ENCODE measurements at regions not wholly inside any gene's neighbourhood (a gene's known extent, or its start where the extent isn't known, plus 50 kb on each side); places are given as distances from the start of the nearest gene placed in this dataset.

DNA sequence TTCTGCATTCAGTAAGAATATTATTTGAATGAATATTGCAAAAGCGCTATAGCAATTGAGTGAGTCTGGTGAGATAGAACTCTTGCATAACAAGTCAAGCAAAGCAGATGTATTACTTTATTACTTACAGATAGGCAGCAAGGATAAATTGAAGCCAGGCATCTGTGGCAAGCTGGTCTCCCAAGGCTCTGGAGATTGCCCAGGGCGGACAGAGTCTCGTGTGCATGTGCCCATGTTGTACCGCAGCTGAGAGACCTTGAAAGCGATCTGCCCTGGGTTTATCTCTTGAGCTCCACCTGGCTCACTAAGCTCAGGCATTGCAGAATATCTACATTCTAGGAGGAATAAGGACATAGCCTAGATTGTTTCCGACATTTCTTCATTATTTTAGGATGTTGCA lies 591.6 kb downstream of the ISL1 start:
- TF ChIP-seq, protein P1, sequence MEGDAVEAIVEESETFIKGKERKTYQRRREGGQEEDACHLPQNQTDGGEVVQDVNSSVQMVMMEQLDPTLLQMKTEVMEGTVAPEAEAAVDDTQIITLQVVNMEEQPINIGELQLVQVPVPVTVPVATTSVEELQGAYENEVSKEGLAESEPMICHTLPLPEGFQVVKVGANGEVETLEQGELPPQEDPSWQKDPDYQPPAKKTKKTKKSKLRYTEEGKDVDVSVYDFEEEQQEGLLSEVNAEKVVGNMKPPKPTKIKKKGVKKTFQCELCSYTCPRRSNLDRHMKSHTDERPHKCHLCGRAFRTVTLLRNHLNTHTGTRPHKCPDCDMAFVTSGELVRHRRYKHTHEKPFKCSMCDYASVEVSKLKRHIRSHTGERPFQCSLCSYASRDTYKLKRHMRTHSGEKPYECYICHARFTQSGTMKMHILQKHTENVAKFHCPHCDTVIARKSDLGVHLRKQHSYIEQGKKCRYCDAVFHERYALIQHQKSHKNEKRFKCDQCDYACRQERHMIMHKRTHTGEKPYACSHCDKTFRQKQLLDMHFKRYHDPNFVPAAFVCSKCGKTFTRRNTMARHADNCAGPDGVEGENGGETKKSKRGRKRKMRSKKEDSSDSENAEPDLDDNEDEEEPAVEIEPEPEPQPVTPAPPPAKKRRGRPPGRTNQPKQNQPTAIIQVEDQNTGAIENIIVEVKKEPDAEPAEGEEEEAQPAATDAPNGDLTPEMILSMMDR (IDR thresholded peaks at IDR 0.05 in 2 of 3, conservative IDR thresholded peaks at IDR 0.05 in 1 of 3; ENCODE audit: control insufficient read depth in 2 of 3, extremely low read depth in 1 of 3, insufficient read depth in 1 of 3, low read depth in 3 of 3, low read length in 3 of 3) = no peak
- TF ChIP-seq TAF1 (IDR thresholded peaks at IDR 0.05; ENCODE audit: borderline replicate concordance, low read depth, low read length) (no peak), SRF (IDR thresholded peaks at IDR 0.05; ENCODE audit: low read depth in 2 of 2, low read length in 2 of 2) (no peak)

All from GM12878 (cell line).